H1 (cell line): ENCODE measurements at regions not wholly inside any gene's neighbourhood (a gene's known extent, or its start where the extent isn't known, plus 50 kb on each side); places are given as distances from the start of the nearest gene placed in this dataset.

ENCODE experiments used
- CTCF ChIA-PET: fragments of 300-600 bp; sonication (Branson Sonifier 250); formaldehyde crosslinking; loops from one replicate; lab custom pipeline; 2021; ENCODE audit not compliant: partially characterized antibody; lab: Charles Lee
- POLR2A ChIA-PET: fragments of 300-600 bp; sonication (Branson Sonifier 250); formaldehyde crosslinking; loops from one replicate; lab custom pipeline; 2021; ENCODE audit warnings: inconsistent platforms; ENCODE audit not compliant: partially characterized antibody; lab: Charles Lee
- DNase-seq, 2 experiments: peaks; one replicate each; pipeline versions ENCODE4 v3.0.0 to v3.0.0-alpha.2; 2010 to 2022; ENCODE audit warnings: low spot score in 2 of 2, low read depth in 1 of 2, mixed read lengths in 1 of 2
- FAIRE-seq: peaks from 2 replicates; lab custom pipeline; 2011; peaks lifted over from hg19 to GRCh38; lab: Jason Lieb, UNC
- H2AFZ ChIP-seq: 2 replicates; pipeline ENCODE4 v1.8.1; 2012; ENCODE audit warnings: low read length, inconsistent platforms
- H2AK5ac ChIP-seq: 2 replicates; pipeline ENCODE4 v1.6.1; 2013; ENCODE audit warnings: low read depth, low read length
- H2BK120ac ChIP-seq: replicated peaks from 2 replicates; pipeline ENCODE3; 2013; ENCODE audit warnings: low read depth, low read length, inconsistent platforms
- H2BK12ac ChIP-seq: 2 replicates; pipeline ENCODE4 v1.6.1; 2013; ENCODE audit warnings: low read depth, low read length
- H2BK15ac ChIP-seq: 2 replicates; pipeline ENCODE4 v1.6.1; 2013; ENCODE audit warnings: low read length
- H2BK20ac ChIP-seq: 2 replicates; pipeline ENCODE4 v1.6.1; 2013; ENCODE audit warnings: low read length
- H2BK5ac ChIP-seq: 2 replicates; pipeline ENCODE4 v1.6.1; 2013; ENCODE audit warnings: low read depth, low read length
- H3K14ac ChIP-seq: 2 replicates; pipeline ENCODE4 v1.6.1; 2013; ENCODE audit warnings: inconsistent platforms; ENCODE audit not compliant: insufficient read length
- H3K18ac ChIP-seq: 2 replicates; pipeline ENCODE4 v1.6.1; 2013; ENCODE audit warnings: low read length; ENCODE audit errors: extremely low read depth
- H3K23ac ChIP-seq: 2 replicates; pipeline ENCODE4 v1.6.1; 2013; ENCODE audit warnings: inconsistent platforms; ENCODE audit not compliant: insufficient read length
- H3K23me2 ChIP-seq: 2 replicates; pipeline ENCODE4 v1.6.1; 2013; ENCODE audit warnings: low read depth, low read length
- H3K27ac ChIP-seq: 2 replicates; pipeline ENCODE4 v1.6.1; 2011; ENCODE audit warnings: low read depth, low read length, inconsistent platforms
- H3K27me3 ChIP-seq, 4 experiments: replicated peaks in 1 of 4; 1 replicate in 1 of 4; 2 replicates in 3 of 4; pipeline versions ENCODE4 v1.6.1 to v1.8.1; 2011 to 2013; ENCODE audit warnings: low read length in 3 of 4, mild to moderate bottlenecking in 3 of 4, inconsistent platforms in 2 of 4, mixed read lengths in 2 of 4, moderate library complexity in 1 of 4; ENCODE audit not compliant: control insufficient read depth in 3 of 4, insufficient read depth in 3 of 4; ENCODE audit errors: extremely low read depth in 1 of 4
- H3K36me3 ChIP-seq, 4 experiments: 2 replicates each; pipeline versions ENCODE4 v1.6.1 to v1.8.1; 2011 to 2013; ENCODE audit warnings: mild to moderate bottlenecking in 4 of 4, low read length in 3 of 4, moderate library complexity in 2 of 4, control low read depth in 1 of 4, inconsistent platforms in 1 of 4; ENCODE audit not compliant: insufficient read depth in 4 of 4, control insufficient read depth in 2 of 4
- H3K4ac ChIP-seq: replicated peaks from 2 replicates; pipeline ENCODE3; 2013; ENCODE audit warnings: low read length, low read depth, mixed read lengths, inconsistent platforms; ENCODE audit not compliant: insufficient read length
- H3K4me1 ChIP-seq, 4 experiments: replicated peaks in 1 of 4; 1 replicate in 1 of 4; 2 replicates in 3 of 4; pipeline versions ENCODE4 v1.6.1 to v1.8.1; 2011 to 2013; ENCODE audit warnings: low read length in 3 of 4, inconsistent platforms in 2 of 4, mixed read lengths in 1 of 4; ENCODE audit not compliant: insufficient read depth in 4 of 4, control insufficient read depth in 3 of 4
- H3K4me2 ChIP-seq, 2 experiments: 2 replicates each; pipeline versions ENCODE4 v1.6.1 to v1.8.1; 2011 to 2013; ENCODE audit warnings: low read depth in 2 of 2, low read length in 2 of 2, control low read depth in 1 of 2, inconsistent platforms in 1 of 2, mild to moderate bottlenecking in 1 of 2; ENCODE audit not compliant: insufficient read depth in 1 of 2
- H3K4me3 ChIP-seq, 4 experiments: fragments of 200-600, 300-600 bp in 1 of 4; sonication (generic), shearing (Covaris generic), sonication (Bioruptor Twin) in 1 of 4; 2 replicates each; pipeline versions ENCODE4 v1.5.1 to v1.8.1; 2011 to 2016; ENCODE audit warnings: low read length in 4 of 4, low read depth in 3 of 4, control low read depth in 2 of 4, inconsistent platforms in 2 of 4, mild to moderate bottlenecking in 2 of 4, mixed read lengths in 1 of 4, moderate library complexity in 1 of 4; ENCODE audit not compliant: insufficient read depth in 2 of 4; ENCODE audit errors: extremely low read depth in 1 of 4
- H3K56ac ChIP-seq: replicated peaks from 2 replicates; pipeline ENCODE3; 2013; ENCODE audit warnings: low read depth, mild to moderate bottlenecking, mixed read lengths, low read length, inconsistent platforms; ENCODE audit not compliant: insufficient read length
- H3K79me1 ChIP-seq: 2 replicates; pipeline ENCODE4 v1.6.1; 2013; ENCODE audit warnings: low read depth, low read length, control low read depth
- H3K79me2 ChIP-seq, 2 experiments: 2 replicates each; pipeline versions ENCODE4 v1.6.1 to v1.8.1; 2012 to 2013; ENCODE audit warnings: low read length in 2 of 2, mild to moderate bottlenecking in 2 of 2, inconsistent platforms in 1 of 2; ENCODE audit not compliant: insufficient read depth in 2 of 2, control insufficient read depth in 1 of 2
- H3K9ac ChIP-seq, 4 experiments: replicated peaks in 1 of 4; 1 replicate in 1 of 4; 2 replicates in 3 of 4; pipeline versions ENCODE4 v1.6.1 to v1.8.1; 2011 to 2013; ENCODE audit warnings: low read depth in 3 of 4, low read length in 3 of 4, control low read depth in 2 of 4, mild to moderate bottlenecking in 2 of 4, moderate library complexity in 2 of 4, inconsistent platforms in 1 of 4; ENCODE audit errors: extremely low read depth in 1 of 4
- H3K9me3 ChIP-seq, 2 experiments: 2 replicates each; pipeline versions ENCODE4 v1.6.1 to v1.8.1; 2012 to 2013; ENCODE audit warnings: mild to moderate bottlenecking in 2 of 2, moderate library complexity in 2 of 2, control low read depth in 1 of 2, inconsistent platforms in 1 of 2, low read depth in 1 of 2, low read length in 1 of 2, mixed read lengths in 1 of 2; ENCODE audit not compliant: insufficient read depth in 2 of 2
- H4K20me1 ChIP-seq, 2 experiments: replicated peaks in 1 of 2; 2 replicates each; pipeline versions ENCODE3 to v1.8.1; 2011 to 2013; ENCODE audit warnings: inconsistent platforms in 2 of 2, low read length in 2 of 2, mild to moderate bottlenecking in 1 of 2; ENCODE audit not compliant: insufficient read depth in 2 of 2, control insufficient read depth in 1 of 2
- H4K5ac ChIP-seq: 2 replicates; pipeline ENCODE4 v1.6.1; 2013; ENCODE audit warnings: low read length, low read depth, mixed read lengths, inconsistent platforms; ENCODE audit not compliant: insufficient read length
- H4K8ac ChIP-seq: 2 replicates; pipeline ENCODE4 v1.8.0; 2013; ENCODE audit warnings: mild to moderate bottlenecking, moderate library complexity, low read length, inconsistent platforms; ENCODE audit not compliant: insufficient read depth; ENCODE audit errors: extremely low read depth
- H4K91ac ChIP-seq: replicated peaks from 2 replicates; pipeline ENCODE3; 2013; ENCODE audit warnings: low read length, mixed read lengths, inconsistent platforms; ENCODE audit not compliant: insufficient read length
- ASH2L ChIP-seq: fragments of 200-600, 300-600 bp; sonication (generic); IDR thresholded peaks from one replicate; pipeline ENCODE4 v1.7.1; 2017; ENCODE audit warnings: low read length
- BCL11A ChIP-seq, 2 experiments: IDR thresholded peaks; one replicate each; pipeline ENCODE4 v1.6.1; 2011; ENCODE audit warnings: low read depth in 2 of 2, low read length in 2 of 2, mild to moderate bottlenecking in 2 of 2
- EP300 ChIP-seq, 2 experiments: IDR thresholded peaks; 1 replicate in 1 of 2; 2 replicates in 1 of 2; pipeline ENCODE4 v1.6.1; 2011 to 2012; ENCODE audit warnings: low read depth in 2 of 2, low read length in 2 of 2, mild to moderate bottlenecking in 2 of 2, borderline replicate concordance in 1 of 2, inconsistent platforms in 1 of 2, moderate library complexity in 1 of 2
- PHF8 ChIP-seq: fragments of 200-600 bp; sonication (generic); conservative IDR thresholded peaks from 2 replicates; pipeline ENCODE4 v1.7.1; 2012; ENCODE audit warnings: low read depth, mild to moderate bottlenecking, inconsistent platforms, low read length, moderate library complexity
- RBBP5 ChIP-seq: IDR thresholded peaks from 2 replicates; pipeline ENCODE4 v1.7.1; 2012; ENCODE audit warnings: low read depth, mild to moderate bottlenecking, inconsistent platforms, low read length, moderate library complexity, borderline replicate concordance
- SAP30 ChIP-seq: fragments of 300-600 bp; sonication (generic); IDR thresholded peaks from 2 replicates; pipeline ENCODE4 v1.7.1; 2012; ENCODE audit warnings: low read length, moderate library complexity, mild to moderate bottlenecking, inconsistent platforms; ENCODE audit not compliant: insufficient read depth, insufficient replicate concordance
- WGBS, 2 experiments: shearing (Covaris generic) in 1 of 2; methylation state at CpG; one replicate each; pipeline versions ENCODE4 v1.1.6 to v1.1.7; 2013 to 2015; ENCODE audit warnings: low lambda C conversion rate in 2 of 2, mixed read lengths in 2 of 2, inconsistent platforms in 1 of 2, low coverage in 1 of 2, missing lambda C conversion rate in 1 of 2; ENCODE audit not compliant: insufficient replicate concordance in 2 of 2, insufficient coverage in 1 of 2, insufficient read length in 1 of 2; ENCODE audit errors: extremely low coverage in 1 of 2, missing lambda C conversion rate in 1 of 2; 5-methylcytosine and 5-hydroxymethylcytosine counted together
- TF ChIP-seq, protein P1 (sequence below): IDR thresholded peaks from 2 replicates; pipeline ENCODE4 v1.6.1; 2012; ENCODE audit warnings: low read length, inconsistent platforms
- TF ChIP-seq, protein P2 (sequence below): IDR thresholded peaks from 2 replicates; pipeline ENCODE4 v1.6.1; 2011; ENCODE audit warnings: low read depth, mild to moderate bottlenecking, low read length; ENCODE audit not compliant: insufficient read depth
- TF ChIP-seq, protein P3 (sequence below): IDR thresholded peaks from 2 replicates; pipeline ENCODE4 v1.6.1; 2012; ENCODE audit warnings: inconsistent platforms
- TF ChIP-seq, protein P4 (sequence below): IDR thresholded peaks from 2 replicates; pipeline ENCODE4 v1.6.1; 2011; ENCODE audit warnings: low read length, improper control_type of control experiment

DNA sequence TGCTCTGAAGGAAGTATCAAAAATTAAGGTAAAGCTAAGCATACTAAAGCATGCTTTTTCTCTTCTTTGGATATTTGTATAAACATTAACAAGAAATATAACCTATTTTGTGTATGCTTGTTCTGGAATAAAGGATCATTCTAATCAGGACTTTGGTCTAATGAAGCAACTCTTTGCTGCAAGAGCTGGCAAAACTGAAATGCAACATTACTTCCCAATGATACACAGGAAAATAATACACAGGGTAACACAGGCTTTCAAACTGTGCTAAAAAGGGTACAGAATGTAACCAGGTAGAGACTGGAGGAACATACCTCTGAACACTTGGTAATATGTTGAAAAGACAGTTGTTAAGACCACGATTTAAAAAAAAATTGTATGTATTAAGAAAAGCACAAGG is 222.5 kb upstream of the DIO2 start:
- Histone ChIP-seq H2BK120ac (no peak overlapping the region), H3K23me2 (no peaks in the 10 kb centered on the region), H4K5ac (no peak overlapping the region), H3K9me3 (no peaks in the 10 kb centered on the region), H2BK20ac (no peak overlapping the region), H2AFZ (no peak overlapping the region), H3K79me1 (no peaks in the 10 kb centered on the region), H3K4me3 (no peak overlapping the region), H3K18ac (no peak overlapping the region), H3K79me2 (no peaks in the 10 kb centered on the region), H3K4ac (no peak overlapping the region), H3K9ac (no peak overlapping the region), H3K4me1 (peaks cover 0 to 4% (median 1%) of the 10 kb centered on the region in 4 experiments; a peak in 1 of 7 replicates), H3K23ac (no peak overlapping the region), H2BK5ac (no peak overlapping the region), H2BK15ac (no peak overlapping the region), H3K14ac (no peak overlapping the region), H4K91ac (no peak overlapping the region), H2BK12ac (no peak overlapping the region), H3K56ac (no peak overlapping the region), H4K8ac (no peak overlapping the region), H3K4me2 (no peak overlapping the region), H2AK5ac (no peak overlapping the region; the same call in 1 of the 2 replicates), H4K20me1 (no peaks in the 10 kb centered on the region), H3K27me3 (no peaks in the 10 kb centered on the region), H3K27ac (no peak overlapping the region), H3K36me3 (no peaks in the 10 kb centered on the region)
- ChIA-PET CTCF (no interaction called here), POLR2A (no interaction called here)
- no peak for FAIRE-seq
- 90% methylated on average over 1 of the region's 1 CpG; no CpG with 5 or more reads in 1 of the 2 experiments for WGBS, 2 experiments
- no peak for DNase-seq
- TF ChIP-seq SAP30, result no peak
- TF ChIP-seq EP300 (IDR thresholded peaks at IDR 0.05; ENCODE audit: borderline replicate concordance in 1 of 2, low read depth in 2 of 2, low read length in 2 of 2), result no peak
- TF ChIP-seq, protein P1, sequence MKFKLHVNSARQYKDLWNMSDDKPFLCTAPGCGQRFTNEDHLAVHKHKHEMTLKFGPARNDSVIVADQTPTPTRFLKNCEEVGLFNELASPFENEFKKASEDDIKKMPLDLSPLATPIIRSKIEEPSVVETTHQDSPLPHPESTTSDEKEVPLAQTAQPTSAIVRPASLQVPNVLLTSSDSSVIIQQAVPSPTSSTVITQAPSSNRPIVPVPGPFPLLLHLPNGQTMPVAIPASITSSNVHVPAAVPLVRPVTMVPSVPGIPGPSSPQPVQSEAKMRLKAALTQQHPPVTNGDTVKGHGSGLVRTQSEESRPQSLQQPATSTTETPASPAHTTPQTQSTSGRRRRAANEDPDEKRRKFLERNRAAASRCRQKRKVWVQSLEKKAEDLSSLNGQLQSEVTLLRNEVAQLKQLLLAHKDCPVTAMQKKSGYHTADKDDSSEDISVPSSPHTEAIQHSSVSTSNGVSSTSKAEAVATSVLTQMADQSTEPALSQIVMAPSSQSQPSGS, result no peak
- TF ChIP-seq ASH2L, result no peak
- TF ChIP-seq, protein P2, sequence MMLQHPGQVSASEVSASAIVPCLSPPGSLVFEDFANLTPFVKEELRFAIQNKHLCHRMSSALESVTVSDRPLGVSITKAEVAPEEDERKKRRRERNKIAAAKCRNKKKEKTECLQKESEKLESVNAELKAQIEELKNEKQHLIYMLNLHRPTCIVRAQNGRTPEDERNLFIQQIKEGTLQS, result no peak
- TF ChIP-seq, protein P3, sequence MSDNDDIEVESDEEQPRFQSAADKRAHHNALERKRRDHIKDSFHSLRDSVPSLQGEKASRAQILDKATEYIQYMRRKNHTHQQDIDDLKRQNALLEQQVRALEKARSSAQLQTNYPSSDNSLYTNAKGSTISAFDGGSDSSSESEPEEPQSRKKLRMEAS, result no peak
- TF ChIP-seq, protein P4, sequence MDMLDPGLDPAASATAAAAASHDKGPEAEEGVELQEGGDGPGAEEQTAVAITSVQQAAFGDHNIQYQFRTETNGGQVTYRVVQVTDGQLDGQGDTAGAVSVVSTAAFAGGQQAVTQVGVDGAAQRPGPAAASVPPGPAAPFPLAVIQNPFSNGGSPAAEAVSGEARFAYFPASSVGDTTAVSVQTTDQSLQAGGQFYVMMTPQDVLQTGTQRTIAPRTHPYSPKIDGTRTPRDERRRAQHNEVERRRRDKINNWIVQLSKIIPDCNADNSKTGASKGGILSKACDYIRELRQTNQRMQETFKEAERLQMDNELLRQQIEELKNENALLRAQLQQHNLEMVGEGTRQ, result no peak
- TF ChIP-seq PHF8, result no peak
- no peak for TF ChIP-seq BCL11A (IDR thresholded peaks at IDR 0.05; ENCODE audit: low read depth in 2 of 2, low read length in 2 of 2)
- no peak for TF ChIP-seq RBBP5
